Endothelial cell of umbilical vein (primary cell): ENCODE measurements at regions not wholly inside any gene's neighbourhood (a gene's known extent, or its start where the extent isn't known, plus 50 kb on each side); places are given as distances from the start of the nearest gene placed in this dataset.

Source experiments
- EZH2 ChIP-seq: IDR thresholded peaks from 2 replicates; pipeline ENCODE4 v1.6.1; 2012; ENCODE audit warnings: borderline replicate concordance, low read depth, mild to moderate bottlenecking, moderate library complexity, low read length, inconsistent platforms; ENCODE audit not compliant: severe bottlenecking
- JUN ChIP-seq: IDR thresholded peaks from 2 replicates; pipeline ENCODE4 v1.6.1; 2011; ENCODE audit warnings: borderline replicate concordance, low read depth; ENCODE audit not compliant: insufficient read length, insufficient read depth
- MYC ChIP-seq: IDR thresholded peaks from one replicate; pipeline ENCODE4 v1.6.1; 2011; ENCODE audit warnings: mild to moderate bottlenecking, low read depth, low read length
- POLR2A ChIP-seq: IDR thresholded peaks from 2 replicates; pipeline ENCODE4 v1.6.1; 2012; ENCODE audit warnings: low read depth, mild to moderate bottlenecking, control low read depth, low read length
- TF ChIP-seq, protein P1 (sequence below), 2 donors: IDR thresholded peaks; 1 replicate in 1 of 2; 2 replicates in 1 of 2; pipeline ENCODE4 v1.5.1; 2011; ENCODE audit warnings: low read length in 2 of 2, mild to moderate bottlenecking in 2 of 2, moderate library complexity in 2 of 2, control low read depth in 1 of 2, inconsistent platforms in 1 of 2, low read depth in 1 of 2; ENCODE audit not compliant: insufficient read depth in 1 of 2; ENCODE audit errors: extremely low read depth in 1 of 2

DNA sequence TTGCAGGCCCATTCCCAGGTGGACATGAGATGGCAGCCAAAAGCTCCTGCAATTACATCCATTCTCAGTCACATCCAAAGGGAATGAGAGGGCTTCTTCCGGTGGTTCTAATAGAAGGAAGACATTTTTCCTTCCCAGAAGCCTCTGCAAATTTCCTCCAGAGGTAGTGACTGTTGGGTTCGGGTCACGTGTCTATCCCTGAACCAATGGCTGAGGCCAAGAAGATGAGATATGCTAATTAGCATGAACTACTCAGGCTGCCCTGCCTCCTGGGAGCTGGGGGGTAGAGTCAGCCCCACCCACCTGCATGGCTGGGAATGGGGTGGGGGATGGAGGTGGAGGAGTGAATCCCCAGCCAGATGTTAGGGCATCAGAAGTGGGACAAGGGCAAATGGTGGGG is 61.3 kb upstream of the IYD start:
- TF ChIP-seq EZH2, result no peak
- TF ChIP-seq, protein P1, sequence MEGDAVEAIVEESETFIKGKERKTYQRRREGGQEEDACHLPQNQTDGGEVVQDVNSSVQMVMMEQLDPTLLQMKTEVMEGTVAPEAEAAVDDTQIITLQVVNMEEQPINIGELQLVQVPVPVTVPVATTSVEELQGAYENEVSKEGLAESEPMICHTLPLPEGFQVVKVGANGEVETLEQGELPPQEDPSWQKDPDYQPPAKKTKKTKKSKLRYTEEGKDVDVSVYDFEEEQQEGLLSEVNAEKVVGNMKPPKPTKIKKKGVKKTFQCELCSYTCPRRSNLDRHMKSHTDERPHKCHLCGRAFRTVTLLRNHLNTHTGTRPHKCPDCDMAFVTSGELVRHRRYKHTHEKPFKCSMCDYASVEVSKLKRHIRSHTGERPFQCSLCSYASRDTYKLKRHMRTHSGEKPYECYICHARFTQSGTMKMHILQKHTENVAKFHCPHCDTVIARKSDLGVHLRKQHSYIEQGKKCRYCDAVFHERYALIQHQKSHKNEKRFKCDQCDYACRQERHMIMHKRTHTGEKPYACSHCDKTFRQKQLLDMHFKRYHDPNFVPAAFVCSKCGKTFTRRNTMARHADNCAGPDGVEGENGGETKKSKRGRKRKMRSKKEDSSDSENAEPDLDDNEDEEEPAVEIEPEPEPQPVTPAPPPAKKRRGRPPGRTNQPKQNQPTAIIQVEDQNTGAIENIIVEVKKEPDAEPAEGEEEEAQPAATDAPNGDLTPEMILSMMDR (IDR thresholded peaks at IDR 0.05; ENCODE audit: extremely low read depth in 1 of 2, insufficient read depth in 1 of 2, low read depth in 1 of 2, low read length in 2 of 2), result no peak
- no peak for TF ChIP-seq MYC
- no peak for TF ChIP-seq POLR2A
- no peak for TF ChIP-seq JUN
